Vagina (tissue), 2 donors: ENCODE measurements at regions not wholly inside any gene's neighbourhood (a gene's known extent, or its start where the extent isn't known, plus 50 kb on each side); places are given as distances from the start of the nearest gene placed in this dataset.

Experiments used
- POLR2A ChIP-seq, 2 donors: fragments of 450-650 bp; IDR thresholded peaks; one replicate each; pipeline ENCODE4 v1.6.1; 2017; ENCODE audit warnings: antibody characterized with exemption in 2 of 2, mild to moderate bottlenecking in 2 of 2, moderate library complexity in 2 of 2
- TF ChIP-seq, protein P1 (sequence below), 3 experiments: fragments of 450-650 bp in 2 of 3; fragments of 200-600 bp in 1 of 3; sonication (generic) in 1 of 3; IDR thresholded peaks; one replicate each; pipeline ENCODE4 v1.5.1; 2017 to 2019; ENCODE audit warnings: antibody characterized with exemption in 3 of 3, mild to moderate bottlenecking in 2 of 3, moderate library complexity in 2 of 3

DNA sequence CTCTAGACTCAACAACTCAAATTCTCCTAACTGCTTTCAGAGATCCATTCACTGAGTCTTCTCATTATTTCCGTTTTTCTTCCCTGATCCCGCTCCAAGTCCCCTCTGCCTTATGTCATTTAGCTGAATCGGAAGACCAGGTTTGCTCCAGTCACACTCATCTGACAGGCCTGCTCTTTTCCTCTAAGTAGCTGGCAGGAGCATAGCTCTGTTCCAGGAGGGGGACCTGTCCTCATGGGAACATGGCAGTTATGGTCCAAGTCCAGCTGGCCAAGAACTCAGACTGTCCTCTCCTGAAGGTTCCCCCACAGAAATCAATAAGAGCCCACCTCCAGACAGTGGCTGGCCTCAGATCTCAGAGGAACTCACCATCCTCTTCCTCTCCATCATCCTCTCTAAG lies 130.9 kb upstream of the SERP2 start:
- no peak for TF ChIP-seq POLR2A (IDR thresholded peaks at IDR 0.05)
- TF ChIP-seq, protein P1, sequence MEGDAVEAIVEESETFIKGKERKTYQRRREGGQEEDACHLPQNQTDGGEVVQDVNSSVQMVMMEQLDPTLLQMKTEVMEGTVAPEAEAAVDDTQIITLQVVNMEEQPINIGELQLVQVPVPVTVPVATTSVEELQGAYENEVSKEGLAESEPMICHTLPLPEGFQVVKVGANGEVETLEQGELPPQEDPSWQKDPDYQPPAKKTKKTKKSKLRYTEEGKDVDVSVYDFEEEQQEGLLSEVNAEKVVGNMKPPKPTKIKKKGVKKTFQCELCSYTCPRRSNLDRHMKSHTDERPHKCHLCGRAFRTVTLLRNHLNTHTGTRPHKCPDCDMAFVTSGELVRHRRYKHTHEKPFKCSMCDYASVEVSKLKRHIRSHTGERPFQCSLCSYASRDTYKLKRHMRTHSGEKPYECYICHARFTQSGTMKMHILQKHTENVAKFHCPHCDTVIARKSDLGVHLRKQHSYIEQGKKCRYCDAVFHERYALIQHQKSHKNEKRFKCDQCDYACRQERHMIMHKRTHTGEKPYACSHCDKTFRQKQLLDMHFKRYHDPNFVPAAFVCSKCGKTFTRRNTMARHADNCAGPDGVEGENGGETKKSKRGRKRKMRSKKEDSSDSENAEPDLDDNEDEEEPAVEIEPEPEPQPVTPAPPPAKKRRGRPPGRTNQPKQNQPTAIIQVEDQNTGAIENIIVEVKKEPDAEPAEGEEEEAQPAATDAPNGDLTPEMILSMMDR (IDR thresholded peaks at IDR 0.05): no peak
